Kidney (tissue), 13 donors: ENCODE measurements at regions not wholly inside any gene's neighbourhood (a gene's known extent, or its start where the extent isn't known, plus 50 kb on each side); places are given as distances from the start of the nearest gene placed in this dataset.

Experiments
- DNase-seq, 5 donors: peaks; one replicate each; pipeline ENCODE4 v3.0.0-alpha.2; 2013 to 2020
- FAIRE-seq: peaks from 2 replicates; lab custom pipeline; 2012; peaks lifted over from hg19 to GRCh38; lab: Jason Lieb, UNC
- H3K27ac ChIP-seq, 2 donors: one replicate each; pipeline ENCODE4 v1.7.0; 2013; ENCODE audit warnings: low read depth in 2 of 2, low read length in 2 of 2, inconsistent platforms in 1 of 2
- H3K27me3 ChIP-seq: one replicate; pipeline ENCODE4 v1.7.1; 2013; ENCODE audit warnings: low read length, inconsistent platforms; ENCODE audit not compliant: control insufficient read depth, insufficient read depth
- H3K36me3 ChIP-seq, 3 donors: one replicate each; pipeline versions ENCODE4 v1.7.0 to v1.7.1; 2013; ENCODE audit warnings: low read length in 3 of 3, control low read depth in 1 of 3, inconsistent platforms in 1 of 3; ENCODE audit not compliant: insufficient read depth in 3 of 3, control insufficient read depth in 2 of 3
- H3K4me1 ChIP-seq, 3 donors: one replicate each; pipeline versions ENCODE4 v1.7.0 to v1.7.1; 2013; ENCODE audit warnings: low read length in 3 of 3, inconsistent platforms in 1 of 3, low read depth in 1 of 3; ENCODE audit not compliant: control insufficient read depth in 2 of 3, insufficient read depth in 2 of 3
- H3K4me3 ChIP-seq, 3 donors: one replicate each; pipeline versions ENCODE4 v1.7.0 to v1.8.1; 2013; ENCODE audit warnings: low read length in 3 of 3, control low read depth in 1 of 3, inconsistent platforms in 1 of 3
- H3K9ac ChIP-seq, 3 donors: one replicate each; pipeline versions ENCODE4 v1.7.0 to v1.7.1; 2013; ENCODE audit warnings: low read length in 3 of 3, control low read depth in 1 of 3, inconsistent platforms in 1 of 3
- H3K9me3 ChIP-seq, 3 donors: one replicate each; pipeline versions ENCODE4 v1.7.0 to v1.7.1; 2013; ENCODE audit warnings: low read length in 3 of 3, control low read depth in 1 of 3, inconsistent platforms in 1 of 3; ENCODE audit not compliant: control insufficient read depth in 2 of 3, insufficient read depth in 1 of 3
- intact Hi-C: fragments of 100-400 bp; cut with DNase I; formaldehyde crosslinking; loops from one replicate; pipeline ENCODE4 v1.11.1; 2022
- TF ChIP-seq, protein P1 (sequence below): IDR thresholded peaks from 3 replicates; pipeline ENCODE4 v1.5.1; 2012; ENCODE audit warnings: mild to moderate bottlenecking, moderate library complexity, borderline replicate concordance; ENCODE audit not compliant: insufficient read depth; ENCODE audit errors: extremely low read depth
- donor health status: control.
- donor health status: control.
- donor health status: control.
- donor health status: control.
- donor health status: control.
- donor health status: DM: yes; HTN: yes; CAD: no.
- donor health status: Normal renal cell carcinoma (clear cell type).

DNA sequence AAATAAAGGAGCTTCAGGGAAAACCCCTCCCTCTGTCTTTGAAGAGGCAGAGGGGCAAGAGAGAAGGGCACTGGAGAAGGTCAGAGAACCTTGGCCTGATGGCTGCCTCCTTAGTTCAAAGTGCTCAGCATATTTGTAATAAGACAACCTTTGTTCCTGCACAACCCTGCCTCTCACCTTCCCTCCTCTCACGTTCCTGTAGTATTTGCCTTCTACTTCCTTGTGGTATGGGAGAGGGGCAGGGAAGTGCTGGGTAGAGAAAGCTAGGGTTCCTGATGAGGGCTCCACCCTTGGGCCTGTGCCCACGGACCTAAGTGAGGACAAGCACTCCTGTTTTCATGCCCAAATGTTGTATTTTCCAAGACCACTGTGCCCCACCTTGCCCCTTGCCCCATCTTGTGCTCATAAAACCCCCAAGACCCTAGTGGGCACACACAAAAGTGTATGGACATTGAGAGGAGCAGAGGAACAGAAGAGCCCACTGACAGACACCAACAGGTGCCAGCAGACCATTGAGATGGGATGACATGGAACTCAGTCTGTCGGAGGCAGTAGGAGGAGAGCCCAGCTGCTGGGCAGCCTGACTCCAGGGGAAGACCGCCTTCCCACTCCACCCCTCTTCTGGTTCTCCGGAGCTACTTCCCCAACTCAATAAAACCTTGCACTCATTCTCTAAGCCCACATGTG, 261.5 kb upstream of the CCDC196 start:
- Histone ChIP-seq H3K9ac (no peak overlapping the region), H3K4me1 (no peaks in the 10 kb centered on the region), H3K9me3 (peaks cover 0 to 12% (median 0%) of the 10 kb centered on the region in 3 donors), H3K4me3 (no peak overlapping the region), H3K27ac (no peak overlapping the region), H3K27me3 (no peaks in the 10 kb centered on the region), H3K36me3 (no peaks in the 10 kb centered on the region)
- DNase-seq, result no peak
- no peak for FAIRE-seq
- intact Hi-C loops, result no loop called here
- TF ChIP-seq, protein P1, sequence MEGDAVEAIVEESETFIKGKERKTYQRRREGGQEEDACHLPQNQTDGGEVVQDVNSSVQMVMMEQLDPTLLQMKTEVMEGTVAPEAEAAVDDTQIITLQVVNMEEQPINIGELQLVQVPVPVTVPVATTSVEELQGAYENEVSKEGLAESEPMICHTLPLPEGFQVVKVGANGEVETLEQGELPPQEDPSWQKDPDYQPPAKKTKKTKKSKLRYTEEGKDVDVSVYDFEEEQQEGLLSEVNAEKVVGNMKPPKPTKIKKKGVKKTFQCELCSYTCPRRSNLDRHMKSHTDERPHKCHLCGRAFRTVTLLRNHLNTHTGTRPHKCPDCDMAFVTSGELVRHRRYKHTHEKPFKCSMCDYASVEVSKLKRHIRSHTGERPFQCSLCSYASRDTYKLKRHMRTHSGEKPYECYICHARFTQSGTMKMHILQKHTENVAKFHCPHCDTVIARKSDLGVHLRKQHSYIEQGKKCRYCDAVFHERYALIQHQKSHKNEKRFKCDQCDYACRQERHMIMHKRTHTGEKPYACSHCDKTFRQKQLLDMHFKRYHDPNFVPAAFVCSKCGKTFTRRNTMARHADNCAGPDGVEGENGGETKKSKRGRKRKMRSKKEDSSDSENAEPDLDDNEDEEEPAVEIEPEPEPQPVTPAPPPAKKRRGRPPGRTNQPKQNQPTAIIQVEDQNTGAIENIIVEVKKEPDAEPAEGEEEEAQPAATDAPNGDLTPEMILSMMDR, result no peak

DNA sequence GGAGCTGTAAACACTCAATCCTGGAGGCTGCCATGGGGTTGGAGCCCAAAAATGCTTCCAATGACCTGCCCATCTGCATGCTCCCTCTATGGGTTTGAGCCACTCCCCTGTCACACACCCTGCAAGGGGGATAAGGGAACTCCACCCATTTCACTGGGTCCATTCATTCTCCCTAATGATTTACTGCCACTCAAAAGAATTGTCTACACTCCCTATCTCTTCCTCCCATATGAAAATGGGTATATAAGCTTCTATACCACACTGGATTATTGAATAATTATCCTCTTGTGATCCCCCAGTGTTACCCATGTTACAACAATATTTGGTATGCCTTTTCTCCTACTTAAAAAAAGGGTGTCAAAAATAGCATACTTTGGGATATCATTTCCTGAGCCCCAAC, 260.8 kb upstream of the CCDC196 start:
- no peak overlapping the region for H3K4me3 ChIP-seq
- H3K36me3 ChIP-seq, result no peaks in the 10 kb centered on the region
- DNase-seq (no peak), FAIRE-seq (no peak)
- no peaks in the 10 kb centered on the region for H3K27me3 ChIP-seq
- TF ChIP-seq, protein P1, result no peak
- intact Hi-C loops, result no loop called here
- H3K4me1 ChIP-seq, result no peaks in the 10 kb centered on the region
- H3K9ac ChIP-seq, result no peak overlapping the region
- H3K27ac ChIP-seq, result no peak overlapping the region
- peaks cover 0 to 12% (median 0%) of the 10 kb centered on the region in 3 donors for H3K9me3 ChIP-seq

DNA sequence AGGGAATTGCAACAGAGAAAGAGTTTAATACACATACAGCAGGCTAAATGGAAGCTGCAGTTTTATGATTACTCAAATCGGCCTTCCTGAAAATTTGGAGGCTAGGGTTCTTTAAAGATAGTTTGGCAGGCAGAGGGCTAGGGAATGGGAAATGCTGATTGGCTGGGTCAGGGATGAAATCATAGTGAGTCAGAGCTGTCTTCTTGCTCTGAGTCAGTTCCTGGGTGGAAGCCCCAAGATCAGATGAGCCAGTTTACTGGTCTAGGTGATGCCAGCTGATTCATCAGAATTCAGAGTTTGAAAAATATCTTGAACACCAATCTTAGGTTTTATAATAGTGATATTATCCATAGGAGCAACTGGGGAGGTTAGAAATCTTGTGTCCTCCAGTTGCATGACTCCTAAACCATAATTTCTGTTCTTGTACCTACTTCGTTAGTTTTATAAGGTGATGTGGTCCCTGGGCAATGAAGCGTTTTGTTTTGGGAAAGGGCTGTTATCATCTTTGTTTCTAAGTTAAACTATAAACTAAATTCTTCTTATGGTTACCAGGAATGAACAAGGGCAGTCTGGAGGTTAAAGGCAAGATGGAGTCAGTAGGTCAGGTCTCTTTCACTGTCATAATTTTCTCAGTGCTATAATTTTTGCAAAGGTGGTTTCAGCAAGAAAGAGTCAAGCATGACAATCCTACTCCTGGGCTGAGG, 257.8 kb upstream of the CCDC196 start:
- no peak for FAIRE-seq
- Histone ChIP-seq H3K9me3 (peaks cover 0 to 12% (median 0%) of the 10 kb centered on the region in 3 donors), H3K36me3 (no peaks in the 10 kb centered on the region), H3K27ac (no peak overlapping the region), H3K4me3 (no peak overlapping the region), H3K9ac (no peak overlapping the region), H3K4me1 (no peaks in the 10 kb centered on the region), H3K27me3 (no peaks in the 10 kb centered on the region)
- TF ChIP-seq, protein P1, result no peak
- no peak for DNase-seq
- intact Hi-C loops, result no loop called here
